Upper lobe of left lung (tissue), 4 donors: ENCODE measurements at regions not wholly inside any gene's neighbourhood (a gene's known extent, or its start where the extent isn't known, plus 50 kb on each side); places are given as distances from the start of the nearest gene placed in this dataset.

Experiments
- POLR2AphosphoS5 ChIP-seq, 2 donors: sonication (generic); formaldehyde crosslinking; IDR thresholded peaks; one replicate each; pipeline ENCODE4 v1.5.1; 2017; ENCODE audit warnings: antibody characterized with exemption in 2 of 2
- TF ChIP-seq, protein P1 (sequence below), 6 experiments: fragments of 450-650 bp in 4 of 6; fragments of 200-600 bp in 2 of 6; sonication (generic) in 2 of 6; IDR thresholded peaks; one replicate each; pipeline ENCODE4 v1.5.1; 2016 to 2019; ENCODE audit warnings: antibody characterized with exemption in 6 of 6

DNA sequence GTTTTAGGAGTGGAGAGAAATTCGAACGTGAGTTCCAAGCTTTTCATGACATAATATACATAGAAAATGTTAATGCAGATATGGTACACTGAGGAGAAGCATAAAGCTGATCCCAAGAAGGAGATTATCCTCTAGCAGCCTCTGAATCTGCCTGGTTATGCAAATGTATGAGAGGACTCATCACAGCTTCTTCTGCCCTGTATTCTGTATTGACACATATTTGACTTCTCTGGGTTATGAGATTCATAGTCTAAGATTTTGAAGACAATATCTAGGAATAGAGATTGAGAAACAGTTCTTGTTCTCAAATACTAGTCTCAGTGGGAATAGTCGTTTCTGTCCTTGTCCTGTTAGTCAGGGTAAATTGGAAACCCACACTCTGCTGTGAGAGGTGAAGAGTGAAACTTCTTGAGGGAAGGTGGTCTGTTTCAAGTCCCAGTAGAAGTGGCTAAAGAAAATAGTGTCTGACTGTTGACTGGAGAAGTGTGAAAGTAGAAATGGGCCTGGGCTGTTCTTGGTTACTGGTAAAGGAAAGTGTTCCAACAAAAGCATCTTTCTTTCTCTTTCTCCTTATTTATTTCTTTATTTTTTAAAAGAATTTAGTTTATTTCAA, 1356.6 kb downstream of the SLITRK5 start:
- TF ChIP-seq, protein P1, sequence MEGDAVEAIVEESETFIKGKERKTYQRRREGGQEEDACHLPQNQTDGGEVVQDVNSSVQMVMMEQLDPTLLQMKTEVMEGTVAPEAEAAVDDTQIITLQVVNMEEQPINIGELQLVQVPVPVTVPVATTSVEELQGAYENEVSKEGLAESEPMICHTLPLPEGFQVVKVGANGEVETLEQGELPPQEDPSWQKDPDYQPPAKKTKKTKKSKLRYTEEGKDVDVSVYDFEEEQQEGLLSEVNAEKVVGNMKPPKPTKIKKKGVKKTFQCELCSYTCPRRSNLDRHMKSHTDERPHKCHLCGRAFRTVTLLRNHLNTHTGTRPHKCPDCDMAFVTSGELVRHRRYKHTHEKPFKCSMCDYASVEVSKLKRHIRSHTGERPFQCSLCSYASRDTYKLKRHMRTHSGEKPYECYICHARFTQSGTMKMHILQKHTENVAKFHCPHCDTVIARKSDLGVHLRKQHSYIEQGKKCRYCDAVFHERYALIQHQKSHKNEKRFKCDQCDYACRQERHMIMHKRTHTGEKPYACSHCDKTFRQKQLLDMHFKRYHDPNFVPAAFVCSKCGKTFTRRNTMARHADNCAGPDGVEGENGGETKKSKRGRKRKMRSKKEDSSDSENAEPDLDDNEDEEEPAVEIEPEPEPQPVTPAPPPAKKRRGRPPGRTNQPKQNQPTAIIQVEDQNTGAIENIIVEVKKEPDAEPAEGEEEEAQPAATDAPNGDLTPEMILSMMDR (IDR thresholded peaks at IDR 0.05): no peak
- no peak for TF ChIP-seq POLR2AphosphoS5 (IDR thresholded peaks at IDR 0.05)
